ENCODE measurements at regions not wholly inside any gene's neighbourhood (a gene's known extent, or its start where the extent isn't known, plus 50 kb on each side); places are given as distances from the start of the nearest gene placed in this dataset.

GRCh38 chr7:15012135-15012534 lies 109.6 kb upstream of the DGKB start:
- TF ChIP-seq CTCF (IDR thresholded peaks at IDR 0.05 in 4 of 5, conservative IDR thresholded peaks at IDR 0.05 in 1 of 5) = no peak
- no peak for TF ChIP-seq POLR2A (IDR thresholded peaks at IDR 0.05)
